ENCODE measurements at regions not wholly inside any gene's neighbourhood (a gene's known extent, or its start where the extent isn't known, plus 50 kb on each side); places are given as distances from the start of the nearest gene placed in this dataset.

- no peak for TF ChIP-seq CTCF (IDR thresholded peaks at IDR 0.05)
- no peak for TF ChIP-seq ZFX (IDR thresholded peaks at IDR 0.05; ENCODE audit: borderline replicate concordance)
These were observed 106.5 kb downstream of the RPS24 start for GRCh38 chr10:78140066-78140630.

Data from 22Rv1 (cell line).